HG03060 (cell line): ENCODE measurements at regions not wholly inside any gene's neighbourhood (a gene's known extent, or its start where the extent isn't known, plus 50 kb on each side); places are given as distances from the start of the nearest gene placed in this dataset.

Source experiments
- ATAC-seq: cut with Tn5 transposase; IDR thresholded peaks from one replicate; pipeline ENCODE4 v1.9.1; 2021; ENCODE audit warnings: low read depth, moderate number of reproducible peaks; ENCODE audit not compliant: unreplicated experiment

DNA sequence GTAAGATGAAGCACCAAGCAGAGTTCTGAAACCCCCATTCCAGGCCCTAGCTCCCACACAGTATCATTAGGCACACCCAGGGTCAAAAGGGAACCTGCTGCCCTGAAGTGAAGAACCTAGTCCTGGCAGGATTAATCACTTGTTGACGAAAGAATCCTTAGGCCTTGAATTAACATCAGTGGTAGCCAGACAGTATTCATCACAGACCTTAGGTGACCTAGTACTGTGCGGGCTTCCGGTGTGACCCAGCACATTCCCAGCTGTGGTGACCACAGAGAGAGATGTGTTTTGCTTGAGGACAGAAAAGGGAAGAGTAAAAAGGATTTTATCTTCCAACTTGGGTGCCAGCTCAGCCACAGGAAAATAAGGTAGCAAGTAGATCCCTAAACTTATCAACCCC lies 1071.4 kb upstream of the FAM98A start:
- ATAC-seq: no peak

DNA sequence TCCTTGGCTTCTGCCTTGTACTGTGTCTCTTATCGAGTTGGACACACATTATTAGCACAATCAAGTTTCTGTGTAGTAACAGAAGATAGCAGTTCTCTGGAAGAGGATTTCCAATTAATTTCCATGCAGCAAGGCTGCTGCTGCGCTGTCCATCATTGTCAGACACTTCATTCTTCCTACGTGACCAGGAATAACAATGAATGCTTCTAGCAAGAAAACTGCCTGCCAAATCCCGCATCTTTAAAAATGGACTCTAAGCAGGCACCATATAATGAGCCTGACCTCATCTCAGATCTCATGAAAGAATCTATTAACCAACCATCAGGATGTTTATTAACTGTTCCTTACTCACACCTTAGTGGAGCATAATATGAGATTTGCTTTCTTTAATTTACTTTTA lies 1067.7 kb upstream of the FAM98A start:
- ATAC-seq: no peak

DNA sequence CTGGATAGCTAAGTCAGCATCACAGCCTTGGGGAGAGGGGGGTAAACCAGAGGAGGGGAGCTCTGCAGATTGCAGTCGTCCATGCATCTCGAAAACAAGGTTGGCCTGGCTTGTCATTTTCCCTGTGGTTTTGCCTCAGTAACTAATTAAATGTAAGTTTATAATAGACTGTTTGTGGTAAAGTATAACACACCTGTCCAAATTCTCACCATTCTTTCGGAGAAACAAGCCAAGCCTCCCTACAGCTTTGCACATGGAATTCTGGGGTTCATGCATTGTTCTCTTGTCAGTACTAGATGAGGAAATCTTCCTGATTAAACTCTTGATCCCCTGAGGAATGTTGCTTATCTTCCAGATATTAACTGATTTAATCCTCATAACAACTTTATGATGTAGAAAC lies 1065.2 kb upstream of the FAM98A start:
- no peak for ATAC-seq

DNA sequence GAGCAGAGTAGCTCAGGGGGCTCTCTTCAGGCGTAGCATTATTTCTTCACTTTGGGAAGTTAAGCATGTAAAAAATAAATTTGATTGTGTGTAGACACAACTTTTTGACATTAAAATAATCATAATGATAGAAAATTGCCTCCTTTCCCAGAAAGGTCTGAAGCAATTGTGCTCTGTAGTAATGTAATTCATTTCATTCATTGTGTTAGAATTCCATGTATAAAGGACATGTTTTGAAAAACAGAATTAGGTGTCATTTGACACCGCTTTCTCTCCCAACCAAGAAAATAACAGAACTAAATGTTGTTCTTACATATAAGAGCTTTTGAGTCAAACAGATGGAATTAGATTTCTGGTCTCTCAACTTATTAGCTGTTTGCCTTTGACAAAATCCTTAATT lies 1064.2 kb upstream of the FAM98A start:
- no peak for ATAC-seq

DNA sequence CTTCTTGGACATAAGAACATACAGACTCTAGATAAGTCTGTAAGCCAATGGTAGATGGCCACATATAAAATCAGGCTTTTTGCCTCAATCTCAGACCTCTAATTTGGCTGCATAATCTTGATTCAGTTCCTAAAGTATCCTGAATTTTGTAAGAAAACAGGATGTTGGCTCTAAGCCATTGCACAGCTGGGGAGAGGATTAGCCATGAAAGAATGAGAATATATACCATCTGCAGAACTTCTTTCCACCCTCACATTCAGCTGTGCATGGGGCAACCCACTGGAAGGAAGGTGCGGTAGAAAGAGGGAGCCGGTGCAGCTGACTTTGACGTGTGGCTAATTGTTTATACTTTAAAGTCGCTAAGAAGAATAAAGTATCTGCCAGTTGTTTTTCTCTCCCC lies 1061.6 kb upstream of the FAM98A start:
- no peak for ATAC-seq

DNA sequence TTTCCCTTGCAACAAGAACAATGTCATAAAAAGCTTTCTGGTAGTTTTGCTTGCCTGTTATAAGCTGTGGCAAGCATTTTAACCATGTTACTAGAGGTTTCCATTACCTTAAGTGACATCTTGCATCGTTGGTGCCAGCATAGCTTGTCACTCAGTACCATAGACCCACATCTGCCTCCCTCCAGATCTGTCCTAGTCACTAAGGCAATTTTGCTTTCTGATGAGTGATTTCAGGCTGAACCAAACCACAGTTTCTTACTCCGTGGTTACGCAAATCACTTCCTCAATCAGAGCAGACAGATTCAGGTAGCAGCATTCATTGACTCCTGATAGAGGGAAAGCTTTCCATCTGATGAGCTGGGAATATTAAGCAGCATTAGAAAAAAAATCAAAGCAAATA lies 1057.5 kb upstream of the FAM98A start:
- ATAC-seq: no peak

DNA sequence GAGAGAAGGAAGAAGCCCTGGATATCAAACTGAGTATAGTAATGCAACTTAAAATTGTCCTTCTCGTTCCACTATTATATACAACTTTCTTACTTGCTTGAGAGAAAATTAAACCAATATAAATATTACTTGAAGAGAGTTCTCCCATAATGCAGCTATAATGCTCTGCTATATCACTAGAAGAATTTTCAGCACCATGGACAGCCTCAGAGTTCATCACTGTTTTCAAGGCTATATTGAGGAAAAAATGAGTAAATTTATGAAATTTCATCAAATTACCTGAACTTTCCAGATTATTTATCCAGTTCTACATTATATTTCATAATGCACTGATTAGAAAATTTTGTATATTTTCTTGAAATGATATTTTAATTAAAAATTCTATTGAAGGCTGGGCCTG lies 1053.5 kb upstream of the FAM98A start:
- no peak for ATAC-seq

DNA sequence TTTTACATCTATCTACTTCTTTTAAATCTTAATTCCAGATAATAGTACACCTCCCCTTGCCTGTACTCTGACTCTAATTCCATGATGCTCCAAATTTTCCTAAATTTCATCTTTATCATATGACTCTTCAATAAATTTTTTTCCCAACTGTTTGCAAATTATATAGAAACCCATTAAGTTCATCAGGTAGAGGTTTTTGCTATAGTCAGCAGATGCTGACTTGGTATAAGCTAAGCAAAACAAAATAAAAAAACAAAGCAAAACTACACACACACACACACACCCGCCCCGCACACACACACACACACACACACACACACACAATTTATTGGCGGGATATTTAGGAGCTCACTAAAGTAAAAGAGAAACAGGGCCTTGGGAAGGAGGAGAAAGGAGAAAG lies 1047.8 kb upstream of the FAM98A start:
- no peak for ATAC-seq

DNA sequence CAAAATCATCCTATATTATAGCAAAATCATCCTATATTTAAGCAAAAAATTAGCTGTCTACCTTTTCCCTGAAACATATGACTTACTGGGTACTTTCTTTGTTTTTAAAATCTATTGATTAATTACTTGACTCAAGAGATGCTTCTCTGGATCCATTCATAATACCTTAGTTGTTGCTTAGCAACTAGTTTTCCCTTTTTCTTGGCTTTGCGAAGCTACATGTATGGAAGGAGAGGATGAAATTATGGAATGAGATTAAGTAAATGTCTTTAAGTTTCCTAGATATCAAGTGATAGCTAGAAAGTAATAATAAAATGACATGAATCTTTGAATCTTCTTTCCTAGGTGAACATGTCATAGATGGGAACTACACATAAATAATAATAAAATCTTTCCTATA lies 1033.2 kb upstream of the FAM98A start:
- ATAC-seq: no peak

DNA sequence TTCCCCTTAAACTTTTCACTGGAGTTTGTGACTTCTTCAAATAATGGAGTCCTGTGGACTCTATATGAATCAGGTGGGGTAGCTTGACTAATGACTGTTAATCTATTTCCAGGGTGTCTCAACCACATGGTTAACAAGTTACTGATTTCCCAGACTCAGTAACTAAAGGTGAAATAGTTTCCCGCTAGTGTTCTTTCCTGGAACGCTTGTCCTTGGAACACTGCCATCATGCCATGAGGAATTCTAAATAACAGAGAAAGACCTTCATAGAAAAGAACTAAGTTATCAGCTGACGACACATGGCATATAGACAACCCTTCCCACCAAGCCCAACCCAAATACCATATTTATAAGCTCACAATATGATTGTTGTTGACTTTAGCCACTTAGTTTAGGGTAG lies 1027.9 kb upstream of the FAM98A start:
- ATAC-seq: no peak

DNA sequence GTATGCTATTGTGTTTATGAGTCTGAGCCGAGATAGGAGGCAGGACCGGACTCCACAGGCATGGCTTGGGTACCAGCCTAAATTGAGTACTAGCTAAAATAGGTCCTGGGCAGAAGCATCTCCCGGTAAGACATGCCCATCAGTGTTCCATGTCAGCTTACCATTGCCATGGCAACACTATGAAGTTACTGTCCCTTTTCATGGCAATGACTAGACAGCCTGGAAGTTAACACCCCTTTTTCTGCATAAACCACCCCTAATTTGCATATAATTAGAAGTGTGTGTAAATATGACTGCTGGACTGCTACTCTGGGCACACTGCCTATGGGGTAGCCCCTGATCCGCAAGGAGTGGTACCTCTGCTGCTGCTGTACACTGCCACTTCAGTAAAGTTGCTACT lies 1005.1 kb upstream of the FAM98A start:
- ATAC-seq: no peak

DNA sequence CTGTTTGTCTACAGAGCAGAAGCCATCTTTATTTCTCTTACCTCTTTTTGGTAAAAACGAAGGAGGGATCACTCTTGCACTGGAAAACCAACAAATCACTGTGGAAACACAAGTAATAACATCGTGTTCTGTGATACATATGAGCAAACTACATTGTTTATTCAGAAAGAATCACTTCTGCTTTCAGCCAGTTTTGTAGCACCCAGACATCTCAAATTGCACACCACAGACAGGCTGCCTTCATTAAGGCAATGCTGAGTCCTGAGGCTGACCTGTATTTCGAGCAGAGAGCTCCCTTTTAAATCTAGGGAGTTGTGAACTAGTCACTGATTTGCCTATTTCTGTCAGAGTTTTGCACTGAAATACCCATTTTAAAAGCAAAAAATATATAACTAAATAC lies 1003.2 kb upstream of the FAM98A start:
- ATAC-seq: no peak

DNA sequence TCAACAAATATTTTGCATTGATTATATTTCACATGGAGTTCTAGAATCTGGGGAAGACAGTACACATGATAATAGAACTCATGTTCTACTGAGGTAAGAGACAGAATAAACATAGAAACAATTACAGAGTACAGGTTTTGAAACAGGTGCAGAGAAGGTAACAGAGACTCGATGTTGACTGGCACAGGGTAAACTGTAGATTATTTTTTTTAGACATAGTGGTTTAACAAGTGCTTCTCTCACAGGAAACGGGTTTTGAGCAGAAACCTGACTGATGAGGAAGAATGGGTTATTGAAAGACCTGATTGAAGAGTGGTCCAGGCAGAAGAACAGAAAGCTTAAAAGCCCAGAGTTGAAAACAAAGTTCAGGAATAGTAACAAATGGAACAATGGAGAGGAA lies 1002.5 kb upstream of the FAM98A start:
- ATAC-seq: no peak

DNA sequence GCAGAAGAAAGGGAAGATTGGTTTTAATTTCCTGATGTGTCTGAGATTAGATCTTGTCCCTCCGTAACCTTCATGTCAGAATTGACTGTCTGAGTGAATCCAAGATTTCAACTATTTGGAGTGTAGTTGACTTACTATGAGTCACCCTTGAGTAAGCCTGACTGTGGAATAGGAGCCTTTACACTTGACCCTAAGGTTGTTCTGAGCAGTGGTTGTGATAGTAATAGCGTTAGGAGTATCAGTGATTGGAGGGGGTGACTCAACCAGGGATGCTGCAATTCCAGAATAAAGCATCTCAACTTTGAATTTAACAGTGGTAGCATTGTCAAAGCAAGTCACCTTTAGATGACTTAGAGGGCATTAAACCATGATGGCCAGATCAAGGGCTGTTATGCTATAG lies 979.5 kb upstream of the FAM98A start:
- no peak for ATAC-seq

DNA sequence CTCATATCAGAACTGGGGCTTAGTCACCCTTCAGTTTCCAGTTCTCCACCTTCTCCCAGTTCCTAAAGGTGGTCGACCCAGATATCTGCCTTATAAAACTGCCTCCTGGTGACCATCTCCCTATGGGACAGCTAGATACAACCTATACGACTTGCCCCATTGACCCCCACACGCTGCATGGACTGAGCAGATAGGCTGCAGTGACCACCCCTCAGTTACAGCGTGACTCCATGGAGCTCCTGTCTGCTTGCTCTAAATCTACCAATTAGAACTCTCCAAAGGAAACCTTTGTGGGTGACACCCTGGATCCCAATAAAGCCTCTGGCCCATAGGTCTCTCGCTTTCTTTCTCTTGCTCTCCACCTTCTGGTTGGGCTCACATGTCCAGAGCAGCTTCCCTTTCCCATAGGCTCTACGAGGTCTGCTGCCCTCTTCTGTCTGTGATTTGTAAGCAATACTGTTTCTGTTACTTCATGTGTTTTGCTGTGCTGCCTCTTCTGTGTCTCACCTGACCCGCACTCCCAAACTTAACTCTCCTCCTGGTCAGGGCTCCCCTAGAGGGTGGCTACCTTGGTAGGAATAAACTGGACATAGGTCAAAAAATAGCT lies 971.3 kb upstream of the FAM98A start:
- ATAC-seq: no peak

DNA sequence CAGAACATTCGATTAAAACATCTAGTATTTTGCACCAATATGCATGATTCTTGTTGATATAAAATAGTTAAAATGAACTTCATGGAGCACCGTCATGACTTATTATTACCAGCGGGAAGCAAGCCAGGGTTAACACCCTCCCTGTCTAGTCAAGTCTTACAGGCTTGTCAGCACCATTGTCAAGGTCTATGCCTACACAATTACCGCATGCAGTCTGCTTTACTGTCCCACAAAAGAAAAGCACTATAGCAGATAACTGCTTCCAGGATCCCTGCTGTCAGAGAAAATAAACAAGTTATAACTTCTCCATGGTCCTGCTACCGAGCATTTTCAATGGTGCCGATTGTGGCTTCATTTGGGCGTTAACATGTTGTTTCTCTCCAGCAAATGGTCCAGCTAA lies 968.0 kb upstream of the FAM98A start:
- ATAC-seq: no peak

DNA sequence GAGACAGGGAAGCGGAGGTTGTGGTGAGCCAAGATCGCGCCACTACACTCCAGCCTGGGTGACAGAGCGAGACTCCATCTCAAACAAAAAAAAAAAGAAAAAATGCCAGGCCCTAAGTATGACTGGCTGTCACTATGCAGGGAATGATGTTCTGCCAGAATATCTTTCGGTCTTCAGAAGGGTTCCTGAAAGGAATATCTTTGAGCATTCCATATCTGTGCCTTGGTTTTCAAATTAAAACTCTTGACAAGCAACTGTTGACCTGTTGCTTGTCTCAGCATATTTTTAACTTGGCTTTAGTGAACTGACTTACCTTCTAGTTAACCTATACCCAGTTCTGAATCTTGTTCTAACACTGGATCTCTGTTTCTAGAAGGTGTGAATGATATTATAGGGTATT lies 953.2 kb upstream of the FAM98A start:
- no peak for ATAC-seq

DNA sequence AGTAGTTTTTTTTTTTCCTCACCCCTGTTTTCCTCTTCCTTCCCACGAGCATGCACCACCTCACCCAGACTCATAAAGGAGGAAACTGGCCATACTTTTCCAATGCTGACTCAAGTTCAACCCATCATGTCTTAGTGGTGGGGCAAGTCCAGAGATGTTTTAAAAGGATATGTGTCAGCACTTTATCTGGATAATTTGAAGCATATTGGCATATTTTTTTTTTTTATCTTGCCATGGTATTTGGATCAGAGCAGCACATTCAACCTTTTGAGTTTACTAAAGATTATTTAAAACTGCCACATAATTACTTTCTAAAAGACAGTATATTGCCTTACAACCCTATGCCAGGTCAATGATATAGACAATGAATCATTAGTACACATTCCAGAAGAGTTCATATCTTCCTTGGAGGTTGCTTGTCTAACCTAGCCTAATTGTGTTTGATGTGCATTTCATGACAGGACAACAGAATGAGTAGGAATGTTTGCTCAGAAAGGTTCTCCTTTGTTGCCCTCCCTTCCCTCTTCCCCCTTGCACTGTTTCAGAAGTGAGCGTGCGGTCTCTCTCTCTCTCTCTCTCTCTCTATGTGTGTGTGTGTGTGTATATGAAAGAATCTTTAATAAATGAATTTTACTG lies 950.7 kb upstream of the FAM98A start:
- no peak for ATAC-seq

DNA sequence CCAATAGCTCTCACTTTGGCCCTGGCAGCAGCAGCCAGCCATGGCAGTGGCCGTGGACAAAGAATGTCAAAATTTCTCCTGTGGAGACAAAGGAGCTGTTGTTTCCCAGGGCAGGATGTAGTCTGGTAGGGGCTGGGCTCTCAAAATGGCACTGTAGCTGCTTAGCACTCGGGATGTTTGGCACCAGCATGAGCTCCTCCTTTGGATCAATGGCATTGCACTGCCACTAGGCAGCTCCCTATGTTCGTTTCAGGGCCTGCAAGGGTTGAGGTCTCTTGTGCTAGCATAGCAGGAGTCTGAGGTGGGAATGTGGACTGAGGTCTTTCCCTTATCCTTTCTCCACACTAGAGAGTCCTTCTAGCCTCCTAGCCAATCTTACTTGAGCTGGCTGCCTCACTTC lies 948.8 kb upstream of the FAM98A start:
- ATAC-seq: no peak

DNA sequence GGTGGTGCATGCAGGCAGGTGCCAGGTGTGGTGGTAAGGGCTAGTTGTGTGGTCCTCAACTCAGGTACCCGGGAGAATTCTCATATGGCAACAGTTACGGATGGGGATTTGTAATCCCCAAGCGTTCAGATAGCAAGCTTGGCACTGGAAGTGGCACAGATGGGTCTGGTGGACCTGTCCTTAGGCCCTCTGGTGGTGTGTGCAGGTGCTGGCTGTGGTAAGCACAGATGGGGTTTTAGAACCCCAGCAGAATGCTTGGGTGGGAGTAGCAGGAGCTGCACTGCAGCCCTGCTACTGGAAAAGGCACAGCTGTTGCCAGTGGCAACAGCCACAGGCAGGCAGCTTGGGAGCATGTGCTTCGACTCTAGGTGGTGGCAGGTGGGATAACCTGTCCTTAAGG lies 948.2 kb upstream of the FAM98A start:
- ATAC-seq: no peak

DNA sequence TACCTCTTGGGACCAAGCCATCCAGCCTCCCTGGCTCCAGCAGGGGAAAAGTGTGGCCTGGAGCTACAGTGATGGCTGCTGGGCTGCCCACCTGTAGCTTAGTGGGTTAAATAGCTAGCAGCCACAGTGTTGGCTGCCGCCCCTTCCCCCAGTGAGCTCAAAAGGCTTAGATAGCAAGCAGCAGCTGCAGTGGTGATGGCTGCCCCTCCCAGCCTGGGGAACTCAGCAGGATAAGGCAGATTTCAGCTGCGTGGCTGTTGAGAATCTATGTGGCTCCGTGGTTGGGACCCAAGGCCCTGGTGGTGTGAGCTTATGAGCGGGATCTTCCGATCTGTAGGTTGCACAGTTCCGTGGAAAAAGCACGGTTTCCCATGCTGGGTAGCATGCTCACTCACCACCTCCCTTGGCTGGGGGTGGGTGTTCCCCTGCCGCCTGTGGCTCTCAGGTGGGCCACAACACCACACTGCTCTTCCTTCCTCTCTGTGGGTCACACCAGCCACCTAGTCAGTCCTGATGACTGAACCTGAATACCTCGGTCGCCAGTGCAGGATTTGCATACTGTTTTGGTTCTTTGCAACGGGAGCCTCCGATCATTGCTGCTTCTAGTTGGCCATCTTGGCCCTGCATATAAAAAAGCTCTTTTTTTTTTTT lies 946.5 kb upstream of the FAM98A start:
- no peak for ATAC-seq

DNA sequence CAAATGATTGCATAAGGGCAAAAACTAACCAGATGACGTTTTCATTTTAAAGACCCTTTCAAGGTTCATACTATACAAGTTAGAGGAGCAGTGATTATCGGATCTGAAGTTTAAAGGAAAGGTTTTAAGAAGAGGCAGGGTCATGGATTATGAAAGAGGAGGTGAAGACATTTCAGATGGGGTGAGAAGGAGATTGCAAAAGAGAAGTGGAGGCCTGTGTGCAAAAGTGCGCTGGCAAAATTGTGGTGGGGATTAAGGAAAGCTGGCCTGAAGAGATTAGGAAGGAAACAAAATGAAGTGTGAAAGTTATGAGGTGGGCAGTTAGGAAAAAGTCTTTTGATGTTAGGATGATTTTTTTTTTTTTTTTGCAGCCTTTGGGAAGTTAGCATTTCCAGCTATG lies 935.7 kb upstream of the FAM98A start:
- no peak for ATAC-seq
